ENCODE measurements at regions not wholly inside any gene's neighbourhood (a gene's known extent, or its start where the extent isn't known, plus 50 kb on each side); places are given as distances from the start of the nearest gene placed in this dataset.
"Not testable (repeated sequence)": the region's sequence is repeated elsewhere in the genome, so short reads cannot be mapped to it uniquely, and the experiment has no call there.

GRCh38 chr6:131476362-131476761 lies 96.7 kb upstream of the ARG1 start:
- no peaks in the 10 kb centered on the region for H3K9me3 ChIP-seq (ENCODE audit: insufficient read depth, low read length)
- no peaks in the 10 kb centered on the region for H3K27me3 ChIP-seq (ENCODE audit: low read depth, low read length)
- no peak for TF ChIP-seq EZH2phosphoT487 (IDR thresholded peaks at IDR 0.05; ENCODE audit: low read depth)
- no peak for TF ChIP-seq CTCF (IDR thresholded peaks at IDR 0.05; ENCODE audit: low read depth, low read length)
- H3K27ac ChIP-seq (ENCODE audit: low read length), result no peak overlapping the region
- no peaks in the 10 kb centered on the region for H3K36me3 ChIP-seq (replicated peaks; ENCODE audit: low read depth, low read length)
- H3K4me2 ChIP-seq (ENCODE audit: low read length), result no peak overlapping the region
- no peaks in the 10 kb centered on the region for H4K20me1 ChIP-seq (ENCODE audit: insufficient read depth, low read length)
- H3K9ac ChIP-seq (ENCODE audit: low read length), result no peak overlapping the region
- H3K4me1 ChIP-seq (ENCODE audit: low read length), result no peaks in the 10 kb centered on the region
- no peak overlapping the region for H3K4me3 ChIP-seq (ENCODE audit: low read length)
- H3K79me2 ChIP-seq (ENCODE audit: low read length), result no peaks in the 10 kb centered on the region
- H2AFZ ChIP-seq (ENCODE audit: low read depth, low read length), result no peak overlapping the region

GRCh38 chr6:131478740-131479211 lies 94.2 kb upstream of the ARG1 start:
- H3K4me1 ChIP-seq (ENCODE audit: low read length); H3K4me2 ChIP-seq (ENCODE audit: low read length); H2AFZ ChIP-seq (ENCODE audit: low read depth, low read length); H4K20me1 ChIP-seq (ENCODE audit: insufficient read depth, low read length); H3K36me3 ChIP-seq (replicated peaks; ENCODE audit: low read depth, low read length); H3K27me3 ChIP-seq (ENCODE audit: low read depth, low read length); H3K4me3 ChIP-seq (ENCODE audit: low read length); H3K79me2 ChIP-seq (ENCODE audit: low read length); H3K27ac ChIP-seq (ENCODE audit: low read length); H3K9ac ChIP-seq (ENCODE audit: low read length); H3K9me3 ChIP-seq (ENCODE audit: insufficient read depth, low read length): not testable (repeated sequence)

GRCh38 chr6:131486608-131487007 lies 86.4 kb upstream of the ARG1 start:
- no peak for TF ChIP-seq CTCF (IDR thresholded peaks at IDR 0.05; ENCODE audit: low read depth, low read length)
- no peak for TF ChIP-seq EZH2phosphoT487 (IDR thresholded peaks at IDR 0.05; ENCODE audit: low read depth)
- no peak overlapping the region for H3K27ac ChIP-seq (ENCODE audit: low read length)
- no peak overlapping the region for H3K9ac ChIP-seq (ENCODE audit: low read length)
- H3K4me1 ChIP-seq (ENCODE audit: low read length), result no peaks in the 10 kb centered on the region
- H3K27me3 ChIP-seq (ENCODE audit: low read depth, low read length), result no peaks in the 10 kb centered on the region
- no peak overlapping the region for H3K4me2 ChIP-seq (ENCODE audit: low read length)
- H3K4me3 ChIP-seq (ENCODE audit: low read length), result no peak overlapping the region
- no peaks in the 10 kb centered on the region for H3K36me3 ChIP-seq (replicated peaks; ENCODE audit: low read depth, low read length)
- no peaks in the 10 kb centered on the region for H3K9me3 ChIP-seq (ENCODE audit: insufficient read depth, low read length)
- no peaks in the 10 kb centered on the region for H3K79me2 ChIP-seq (ENCODE audit: low read length)
- no peaks in the 10 kb centered on the region for H4K20me1 ChIP-seq (ENCODE audit: insufficient read depth, low read length)
- H2AFZ ChIP-seq (ENCODE audit: low read depth, low read length), result no peak overlapping the region

GRCh38 chr6:131488780-131489179 lies 84.2 kb upstream of the ARG1 start:
- Histone ChIP-seq H3K36me3 (replicated peaks; ENCODE audit: low read depth, low read length) (no peaks in the 10 kb centered on the region), H3K27ac (ENCODE audit: low read length) (no peak overlapping the region), H3K9me3 (ENCODE audit: insufficient read depth, low read length) (no peaks in the 10 kb centered on the region), H3K9ac (ENCODE audit: low read length) (no peak overlapping the region), H3K4me2 (ENCODE audit: low read length) (no peak overlapping the region), H3K79me2 (ENCODE audit: low read length) (no peaks in the 10 kb centered on the region), H2AFZ (ENCODE audit: low read depth, low read length) (no peak overlapping the region), H4K20me1 (ENCODE audit: insufficient read depth, low read length) (no peaks in the 10 kb centered on the region), H3K27me3 (ENCODE audit: low read depth, low read length) (no peaks in the 10 kb centered on the region), H3K4me3 (ENCODE audit: low read length) (no peak overlapping the region), H3K4me1 (ENCODE audit: low read length) (no peaks in the 10 kb centered on the region)
- TF ChIP-seq CTCF (IDR thresholded peaks at IDR 0.05; ENCODE audit: low read depth, low read length), result no peak
- TF ChIP-seq EZH2phosphoT487 (IDR thresholded peaks at IDR 0.05; ENCODE audit: low read depth), result no peak

- H3K27me3 ChIP-seq (ENCODE audit: low read depth, low read length), result no peaks in the 10 kb centered on the region
- H3K4me1 ChIP-seq (ENCODE audit: low read length), result no peaks in the 10 kb centered on the region
- H2AFZ ChIP-seq (ENCODE audit: low read depth, low read length), result no peak overlapping the region
- H3K9me3 ChIP-seq (ENCODE audit: insufficient read depth, low read length), result no peaks in the 10 kb centered on the region
- no peak overlapping the region for H3K9ac ChIP-seq (ENCODE audit: low read length)
- H4K20me1 ChIP-seq (ENCODE audit: insufficient read depth, low read length), result no peaks in the 10 kb centered on the region
- no peaks in the 10 kb centered on the region for H3K36me3 ChIP-seq (replicated peaks; ENCODE audit: low read depth, low read length)
- H3K79me2 ChIP-seq (ENCODE audit: low read length), result no peaks in the 10 kb centered on the region
- no peak overlapping the region for H3K4me2 ChIP-seq (ENCODE audit: low read length)
- no peak overlapping the region for H3K4me3 ChIP-seq (ENCODE audit: low read length)
- H3K27ac ChIP-seq (ENCODE audit: low read length), result no peak overlapping the region
- TF ChIP-seq EZH2phosphoT487 (IDR thresholded peaks at IDR 0.05; ENCODE audit: low read depth) (no peak), CTCF (IDR thresholded peaks at IDR 0.05; ENCODE audit: low read depth, low read length) (no peak)
Measured at GRCh38 chr6:131490441-131490840, 82.6 kb upstream of the ARG1 start.
